ENCODE measurements at regions not wholly inside any gene's neighbourhood (a gene's known extent, or its start where the extent isn't known, plus 50 kb on each side); places are given as distances from the start of the nearest gene placed in this dataset.

DNA sequence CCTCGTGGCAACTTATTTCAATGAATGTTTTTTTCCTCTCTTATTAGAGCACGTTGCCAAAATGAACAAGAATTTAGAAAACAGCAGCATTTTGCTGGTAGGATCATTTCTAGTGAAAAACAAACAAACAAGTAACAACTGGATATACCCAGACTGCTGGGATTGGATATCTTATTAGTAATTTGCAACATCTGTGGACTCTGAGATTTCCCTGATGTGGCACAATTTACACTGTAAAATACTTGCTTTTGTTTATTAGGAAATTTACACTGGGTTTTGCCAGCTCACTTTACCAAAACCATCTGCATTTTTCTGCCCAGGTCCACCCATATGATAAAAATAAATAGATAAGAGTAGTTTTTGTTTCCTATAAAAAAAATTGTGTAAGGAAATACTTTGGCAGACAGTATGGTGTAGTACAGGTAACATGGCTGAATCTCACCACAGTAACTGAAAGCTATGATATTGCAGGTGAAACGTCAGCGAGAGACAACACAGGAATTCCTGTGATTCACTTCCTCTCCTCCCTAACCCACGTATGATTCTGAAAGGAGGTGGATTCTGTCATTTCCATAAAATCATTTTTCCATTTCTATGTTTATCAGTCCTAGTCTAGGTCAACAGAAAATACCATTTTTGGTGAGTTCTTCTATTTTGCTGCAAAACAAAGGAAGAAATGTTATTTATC lies 176.2 kb upstream of the NOVA1 start:
- Histone ChIP-seq H3K4me3 (ENCODE audit: low read length) (no peak overlapping the region), H3K4me2 (ENCODE audit: low read length) (no peak overlapping the region), H3F3A (ENCODE audit: insufficient read depth, low read length, poor library complexity, severe bottlenecking) (peaks cover 7% of the 10 kb centered on the region), H3K27ac (ENCODE audit: low read length) (peak overlapping the region; percentile 85), H3K9ac (ENCODE audit: low read length) (no peak overlapping the region), H3K9me3 (ENCODE audit: low read length) (no peaks in the 10 kb centered on the region), H3K27me3 (ENCODE audit: insufficient read depth, low read depth, low read length) (no peaks in the 10 kb centered on the region), H3K9me2 (ENCODE audit: insufficient read depth, low read length) (no peaks in the 10 kb centered on the region), H4K20me1 (ENCODE audit: insufficient read depth) (no peaks in the 10 kb centered on the region), H2AFZ (ENCODE audit: low read depth, low read length) (no peak overlapping the region), H3K79me2 (replicated peaks; ENCODE audit: insufficient read depth, low read length) (no peaks in the 10 kb centered on the region), H3K36me3 (ENCODE audit: insufficient read depth, low read length) (no peaks in the 10 kb centered on the region)
- TF ChIP-seq, protein P1, sequence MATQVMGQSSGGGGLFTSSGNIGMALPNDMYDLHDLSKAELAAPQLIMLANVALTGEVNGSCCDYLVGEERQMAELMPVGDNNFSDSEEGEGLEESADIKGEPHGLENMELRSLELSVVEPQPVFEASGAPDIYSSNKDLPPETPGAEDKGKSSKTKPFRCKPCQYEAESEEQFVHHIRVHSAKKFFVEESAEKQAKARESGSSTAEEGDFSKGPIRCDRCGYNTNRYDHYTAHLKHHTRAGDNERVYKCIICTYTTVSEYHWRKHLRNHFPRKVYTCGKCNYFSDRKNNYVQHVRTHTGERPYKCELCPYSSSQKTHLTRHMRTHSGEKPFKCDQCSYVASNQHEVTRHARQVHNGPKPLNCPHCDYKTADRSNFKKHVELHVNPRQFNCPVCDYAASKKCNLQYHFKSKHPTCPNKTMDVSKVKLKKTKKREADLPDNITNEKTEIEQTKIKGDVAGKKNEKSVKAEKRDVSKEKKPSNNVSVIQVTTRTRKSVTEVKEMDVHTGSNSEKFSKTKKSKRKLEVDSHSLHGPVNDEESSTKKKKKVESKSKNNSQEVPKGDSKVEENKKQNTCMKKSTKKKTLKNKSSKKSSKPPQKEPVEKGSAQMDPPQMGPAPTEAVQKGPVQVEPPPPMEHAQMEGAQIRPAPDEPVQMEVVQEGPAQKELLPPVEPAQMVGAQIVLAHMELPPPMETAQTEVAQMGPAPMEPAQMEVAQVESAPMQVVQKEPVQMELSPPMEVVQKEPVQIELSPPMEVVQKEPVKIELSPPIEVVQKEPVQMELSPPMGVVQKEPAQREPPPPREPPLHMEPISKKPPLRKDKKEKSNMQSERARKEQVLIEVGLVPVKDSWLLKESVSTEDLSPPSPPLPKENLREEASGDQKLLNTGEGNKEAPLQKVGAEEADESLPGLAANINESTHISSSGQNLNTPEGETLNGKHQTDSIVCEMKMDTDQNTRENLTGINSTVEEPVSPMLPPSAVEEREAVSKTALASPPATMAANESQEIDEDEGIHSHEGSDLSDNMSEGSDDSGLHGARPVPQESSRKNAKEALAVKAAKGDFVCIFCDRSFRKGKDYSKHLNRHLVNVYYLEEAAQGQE (IDR thresholded peaks at IDR 0.05; ENCODE audit: borderline replicate concordance), result no peak
- TF ChIP-seq POLR2AphosphoS5 (IDR thresholded peaks at IDR 0.05) (no peak), RAD21 (conservative IDR thresholded peaks at IDR 0.05) (no peak), SMC3 (conservative IDR thresholded peaks at IDR 0.05; ENCODE audit: poor library complexity) (no peak)

DNA sequence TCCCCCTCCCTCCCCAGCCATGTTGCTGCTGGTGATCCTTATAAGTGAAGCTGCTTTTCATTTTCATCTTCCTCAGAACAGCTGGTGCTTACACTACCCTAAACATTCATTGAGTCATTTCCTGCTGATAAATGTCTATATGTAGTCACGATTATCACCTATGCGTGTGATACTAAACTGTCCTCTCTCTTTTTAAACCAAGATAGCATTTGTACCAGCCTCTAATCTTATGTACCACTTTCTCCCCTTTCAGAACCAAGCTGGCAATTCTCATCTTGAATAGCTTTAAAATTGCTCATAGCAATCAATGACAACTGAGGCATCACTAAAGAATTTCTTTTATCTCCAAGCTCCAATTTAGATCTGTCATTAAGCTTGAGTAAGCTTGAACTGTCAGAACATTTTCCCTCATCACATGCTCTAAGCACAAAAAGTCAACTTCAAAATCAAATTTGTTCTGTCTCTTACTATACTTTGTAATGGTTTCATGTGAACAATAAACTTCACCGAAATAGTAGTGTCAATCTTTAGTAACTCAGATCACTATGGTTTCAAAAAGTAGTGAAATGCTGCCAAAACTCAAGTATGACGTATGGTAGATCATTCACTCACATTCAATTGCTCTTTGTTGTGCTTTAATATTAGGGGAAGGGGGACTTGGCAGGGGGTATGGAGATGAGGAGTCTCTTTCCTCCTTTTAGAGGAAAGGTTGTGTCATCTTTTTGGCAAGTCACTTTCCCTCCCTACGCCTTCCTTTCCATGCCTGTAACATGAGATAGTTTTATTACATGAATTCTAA lies 178.1 kb upstream of the NOVA1 start:
- H3K9me2 ChIP-seq (ENCODE audit: insufficient read depth, low read length), result no peaks in the 10 kb centered on the region
- peak overlapping the region; percentile 85 for H3K27ac ChIP-seq (ENCODE audit: low read length)
- H3K79me2 ChIP-seq (replicated peaks; ENCODE audit: insufficient read depth, low read length), result no peaks in the 10 kb centered on the region
- H3K36me3 ChIP-seq (ENCODE audit: insufficient read depth, low read length), result no peaks in the 10 kb centered on the region
- peaks cover 7% of the 10 kb centered on the region for H3F3A ChIP-seq (ENCODE audit: insufficient read depth, low read length, poor library complexity, severe bottlenecking)
- peak overlapping the region; percentile 42 for H3K4me2 ChIP-seq (ENCODE audit: low read length)
- no peaks in the 10 kb centered on the region for H3K27me3 ChIP-seq (ENCODE audit: insufficient read depth, low read depth, low read length)
- H3K9me3 ChIP-seq (ENCODE audit: low read length), result no peaks in the 10 kb centered on the region
- H3K4me3 ChIP-seq (ENCODE audit: low read length), result peak overlapping the region; percentile 5
- no peak for TF ChIP-seq EZH2 (IDR thresholded peaks at IDR 0.05; ENCODE audit: borderline replicate concordance, insufficient read depth, low read length, poor library complexity, severe bottlenecking)
- TF ChIP-seq TAF1 (IDR thresholded peaks at IDR 0.05; ENCODE audit: low read depth), result no peak
- peak; percentile 27 for TF ChIP-seq RAD21 (conservative IDR thresholded peaks at IDR 0.05)
- TF ChIP-seq POLR2AphosphoS5 (IDR thresholded peaks at IDR 0.05), result peak; percentile 38
- TF ChIP-seq, protein P2, sequence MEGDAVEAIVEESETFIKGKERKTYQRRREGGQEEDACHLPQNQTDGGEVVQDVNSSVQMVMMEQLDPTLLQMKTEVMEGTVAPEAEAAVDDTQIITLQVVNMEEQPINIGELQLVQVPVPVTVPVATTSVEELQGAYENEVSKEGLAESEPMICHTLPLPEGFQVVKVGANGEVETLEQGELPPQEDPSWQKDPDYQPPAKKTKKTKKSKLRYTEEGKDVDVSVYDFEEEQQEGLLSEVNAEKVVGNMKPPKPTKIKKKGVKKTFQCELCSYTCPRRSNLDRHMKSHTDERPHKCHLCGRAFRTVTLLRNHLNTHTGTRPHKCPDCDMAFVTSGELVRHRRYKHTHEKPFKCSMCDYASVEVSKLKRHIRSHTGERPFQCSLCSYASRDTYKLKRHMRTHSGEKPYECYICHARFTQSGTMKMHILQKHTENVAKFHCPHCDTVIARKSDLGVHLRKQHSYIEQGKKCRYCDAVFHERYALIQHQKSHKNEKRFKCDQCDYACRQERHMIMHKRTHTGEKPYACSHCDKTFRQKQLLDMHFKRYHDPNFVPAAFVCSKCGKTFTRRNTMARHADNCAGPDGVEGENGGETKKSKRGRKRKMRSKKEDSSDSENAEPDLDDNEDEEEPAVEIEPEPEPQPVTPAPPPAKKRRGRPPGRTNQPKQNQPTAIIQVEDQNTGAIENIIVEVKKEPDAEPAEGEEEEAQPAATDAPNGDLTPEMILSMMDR (IDR thresholded peaks at IDR 0.05; ENCODE audit: poor library complexity, severe bottlenecking), result no peak
- TF ChIP-seq SMC3 (conservative IDR thresholded peaks at IDR 0.05; ENCODE audit: poor library complexity), result peak; percentile 30
- TF ChIP-seq EP300 (conservative IDR thresholded peaks at IDR 0.05; ENCODE audit: poor library complexity, severe bottlenecking), result peak; percentile 90
- peak overlapping the region; percentile 41 for H3K9ac ChIP-seq (ENCODE audit: low read length)
- H4K20me1 ChIP-seq (ENCODE audit: insufficient read depth), result no peaks in the 10 kb centered on the region
- H2AFZ ChIP-seq (ENCODE audit: low read depth, low read length), result no peak overlapping the region
